Fibroblast of pulmonary artery (primary cell): ENCODE measurements at regions not wholly inside any gene's neighbourhood (a gene's known extent, or its start where the extent isn't known, plus 50 kb on each side); places are given as distances from the start of the nearest gene placed in this dataset.

ENCODE experiments used
- DNase-seq: peaks from one replicate; pipeline ENCODE4 v3.0.0-alpha.2; 2010; ENCODE audit warnings: low read depth
- H3K4me3 ChIP-seq: replicated peaks from 2 replicates; pipeline ENCODE4 v1.5.1; 2011; ENCODE audit warnings: low read depth, mild to moderate bottlenecking, control low read depth, low read length, moderate library complexity
- TF ChIP-seq, protein P1 (sequence below): IDR thresholded peaks from 2 replicates; pipeline ENCODE4 v1.5.1; 2011; ENCODE audit warnings: mild to moderate bottlenecking, control low read depth, low read length, inconsistent platforms; ENCODE audit errors: missing control alignments

- TF ChIP-seq, protein P1, sequence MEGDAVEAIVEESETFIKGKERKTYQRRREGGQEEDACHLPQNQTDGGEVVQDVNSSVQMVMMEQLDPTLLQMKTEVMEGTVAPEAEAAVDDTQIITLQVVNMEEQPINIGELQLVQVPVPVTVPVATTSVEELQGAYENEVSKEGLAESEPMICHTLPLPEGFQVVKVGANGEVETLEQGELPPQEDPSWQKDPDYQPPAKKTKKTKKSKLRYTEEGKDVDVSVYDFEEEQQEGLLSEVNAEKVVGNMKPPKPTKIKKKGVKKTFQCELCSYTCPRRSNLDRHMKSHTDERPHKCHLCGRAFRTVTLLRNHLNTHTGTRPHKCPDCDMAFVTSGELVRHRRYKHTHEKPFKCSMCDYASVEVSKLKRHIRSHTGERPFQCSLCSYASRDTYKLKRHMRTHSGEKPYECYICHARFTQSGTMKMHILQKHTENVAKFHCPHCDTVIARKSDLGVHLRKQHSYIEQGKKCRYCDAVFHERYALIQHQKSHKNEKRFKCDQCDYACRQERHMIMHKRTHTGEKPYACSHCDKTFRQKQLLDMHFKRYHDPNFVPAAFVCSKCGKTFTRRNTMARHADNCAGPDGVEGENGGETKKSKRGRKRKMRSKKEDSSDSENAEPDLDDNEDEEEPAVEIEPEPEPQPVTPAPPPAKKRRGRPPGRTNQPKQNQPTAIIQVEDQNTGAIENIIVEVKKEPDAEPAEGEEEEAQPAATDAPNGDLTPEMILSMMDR = no peak
- no peak overlapping the region for H3K4me3 ChIP-seq
- no peak for DNase-seq
Measured at GRCh38 chr18:30652387-30652786, 390.2 kb downstream of the DSC3 start.

DNA sequence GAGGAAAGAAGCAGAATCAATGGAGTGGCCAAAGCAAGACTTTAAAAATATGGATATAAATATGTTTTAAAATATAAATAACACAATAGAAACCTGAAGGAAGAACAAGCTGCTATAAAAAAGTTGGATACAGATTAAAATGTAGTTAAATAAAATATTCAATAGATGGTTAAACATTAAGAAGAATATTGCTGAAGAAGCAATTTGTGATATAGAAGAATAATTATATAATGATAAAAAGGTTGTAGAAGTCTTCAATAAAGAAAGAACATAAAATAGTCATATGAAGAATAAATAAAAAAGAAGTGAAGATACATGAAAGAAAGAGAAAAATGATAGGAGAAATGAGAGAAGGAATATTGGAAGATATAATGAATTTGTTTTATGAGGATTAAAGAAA is 392.0 kb downstream of the DSC3 start:
- TF ChIP-seq, protein P1 = no peak
- no peak overlapping the region for H3K4me3 ChIP-seq
- no peak for DNase-seq

DNA sequence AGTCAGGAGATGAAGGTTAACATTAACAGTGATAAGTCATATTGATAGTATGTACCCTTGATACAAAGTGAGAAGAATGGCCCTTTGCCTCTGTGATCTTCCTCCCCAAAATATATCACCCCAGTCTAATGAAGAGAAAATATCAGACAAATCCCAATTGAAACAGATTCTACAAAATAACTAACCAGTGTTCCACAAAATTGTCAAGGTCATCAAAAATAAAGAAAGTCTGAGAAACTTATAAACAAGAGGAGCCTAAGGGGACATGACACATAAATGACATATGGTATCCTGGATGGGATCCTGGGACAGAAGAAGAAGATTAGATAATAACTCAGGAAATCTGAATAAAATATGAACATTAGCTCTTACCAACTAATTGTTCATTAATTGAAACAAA is 398.4 kb downstream of the DSC3 start:
- no peak for DNase-seq
- TF ChIP-seq, protein P1 = no peak
- no peak overlapping the region for H3K4me3 ChIP-seq

DNA sequence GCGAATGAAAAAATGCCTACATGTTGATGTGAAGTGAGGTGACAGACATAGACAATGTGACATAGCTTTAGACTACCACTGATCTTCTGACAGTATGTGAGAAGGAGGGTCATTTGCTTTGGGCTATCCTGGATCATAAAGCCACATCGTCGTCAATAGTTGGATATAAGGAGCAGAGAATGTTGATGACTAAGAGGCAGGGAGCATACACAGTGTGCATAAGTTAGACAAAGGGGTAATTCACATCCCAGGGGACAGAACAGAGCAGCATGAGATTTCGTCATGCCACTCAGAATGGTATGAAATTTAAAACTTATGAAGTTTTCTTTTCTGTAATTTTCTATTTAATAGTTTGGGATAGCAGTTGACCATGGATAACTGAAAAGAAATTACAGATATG is 403.2 kb downstream of the DSC3 start:
- DNase-seq = no peak
- H3K4me3 ChIP-seq = no peak overlapping the region
- TF ChIP-seq, protein P1 = no peak

GRCh38 chr18:30634249-30634648 is 408.3 kb downstream of the DSC3 start:
- DNase-seq = no peak
- TF ChIP-seq, protein P1 = no peak
- H3K4me3 ChIP-seq = no peak overlapping the region

DNA sequence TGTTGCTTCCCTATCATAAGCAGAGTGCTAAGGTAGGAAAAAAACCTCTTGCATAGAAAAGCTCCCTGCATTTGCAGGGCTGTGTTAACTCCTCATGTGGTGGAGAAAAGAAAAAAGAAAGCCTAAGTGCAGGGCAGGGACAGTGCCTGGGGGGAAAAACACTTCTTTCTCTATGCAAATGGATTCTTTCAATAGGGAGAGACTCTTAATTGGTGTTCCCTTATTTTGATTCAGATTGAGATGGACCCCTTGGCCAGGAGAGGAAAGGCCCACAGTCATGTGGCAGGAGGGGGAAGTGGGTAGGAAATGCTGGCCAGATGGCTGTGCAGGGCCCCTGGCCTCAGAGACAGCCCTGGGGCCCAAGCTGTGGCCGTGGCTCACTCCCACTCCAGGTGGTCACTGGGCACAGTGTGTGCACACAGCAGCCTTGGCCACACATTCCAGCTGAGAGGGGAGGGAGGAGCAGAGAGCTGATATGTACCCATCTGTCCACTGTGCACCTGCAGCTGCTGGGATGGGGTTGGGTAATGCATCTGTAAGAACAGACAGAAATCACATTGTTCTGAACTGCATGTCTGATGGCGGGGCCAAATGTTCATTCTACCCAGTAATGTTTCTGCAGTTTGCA is 410.4 kb downstream of the DSC3 start:
- H3K4me3 ChIP-seq = no peak overlapping the region
- DNase-seq = no peak
- TF ChIP-seq, protein P1 = no peak

GRCh38 chr18:30625961-30626360 is 416.6 kb downstream of the DSC3 start:
- TF ChIP-seq, protein P1 = no peak
- no peak for DNase-seq
- H3K4me3 ChIP-seq = no peak overlapping the region
